HG03378 (cell line): ENCODE measurements at regions not wholly inside any gene's neighbourhood (a gene's known extent, or its start where the extent isn't known, plus 50 kb on each side); places are given as distances from the start of the nearest gene placed in this dataset.
"Not testable (repeated sequence)": the region's sequence is repeated elsewhere in the genome, so short reads cannot be mapped to it uniquely, and the experiment has no call there.

Source experiments
- ATAC-seq: cut with Tn5 transposase; IDR thresholded peaks from one replicate; pipeline ENCODE4 v1.9.1; 2021; ENCODE audit warnings: mild to moderate bottlenecking, moderate library complexity; ENCODE audit not compliant: unreplicated experiment

DNA sequence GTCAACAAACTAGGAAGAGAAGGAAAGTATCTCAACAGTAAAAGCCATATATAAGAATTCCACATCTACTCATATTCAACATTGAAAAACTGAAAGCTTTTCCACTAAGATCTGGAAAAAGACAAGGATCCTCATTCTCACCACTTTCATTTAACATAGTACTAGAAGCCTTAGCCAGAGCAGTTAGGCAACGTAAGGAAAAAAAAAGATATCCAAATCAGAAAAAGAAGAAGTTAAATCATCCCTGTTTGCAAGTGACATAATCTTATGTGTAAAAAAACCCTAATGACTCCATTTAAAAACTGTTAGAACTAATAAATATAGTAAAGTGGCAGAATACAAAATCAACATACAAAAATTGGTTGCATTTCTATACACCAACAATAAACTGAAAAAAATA lies 426.2 kb downstream of the BCAT1 start:
- no peak for ATAC-seq

DNA sequence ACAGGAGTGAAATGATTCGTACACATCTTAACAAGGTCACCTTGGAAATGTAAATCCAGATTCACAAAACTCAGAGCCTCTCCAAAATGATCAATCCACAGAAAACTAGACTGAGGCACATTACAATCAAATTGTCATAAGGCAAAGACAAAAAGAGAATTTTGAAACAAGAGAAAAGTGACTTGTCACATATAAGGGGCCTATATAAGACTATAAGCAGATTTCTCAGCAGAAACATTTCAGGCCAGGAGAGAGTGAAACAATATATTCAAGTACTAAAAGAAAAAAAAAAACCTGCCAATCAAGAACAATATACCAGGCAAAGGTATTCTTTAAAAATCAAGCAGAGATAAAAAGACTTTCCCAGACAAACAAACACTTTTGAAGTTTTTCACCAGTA lies 429.1 kb downstream of the BCAT1 start:
- ATAC-seq = no peak

DNA sequence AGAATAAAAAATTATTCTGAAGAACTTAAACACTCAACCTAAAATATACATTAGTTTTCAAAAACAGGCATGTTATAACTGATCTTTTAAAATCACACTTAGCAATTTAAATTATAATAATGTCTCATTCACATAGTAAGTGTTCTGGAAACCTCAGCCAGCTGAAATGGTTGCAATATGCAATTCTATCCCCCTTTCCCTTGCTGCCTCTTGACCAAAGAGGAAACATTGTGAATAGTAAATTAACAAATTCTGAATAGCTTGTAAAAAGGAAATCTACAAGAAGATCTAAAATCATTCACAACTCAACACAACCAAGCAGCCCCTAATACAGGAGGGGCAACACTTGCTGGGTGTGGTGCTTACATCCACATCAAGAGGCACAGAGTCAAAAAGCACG lies 431.9 kb downstream of the BCAT1 start:
- ATAC-seq = no peak

DNA sequence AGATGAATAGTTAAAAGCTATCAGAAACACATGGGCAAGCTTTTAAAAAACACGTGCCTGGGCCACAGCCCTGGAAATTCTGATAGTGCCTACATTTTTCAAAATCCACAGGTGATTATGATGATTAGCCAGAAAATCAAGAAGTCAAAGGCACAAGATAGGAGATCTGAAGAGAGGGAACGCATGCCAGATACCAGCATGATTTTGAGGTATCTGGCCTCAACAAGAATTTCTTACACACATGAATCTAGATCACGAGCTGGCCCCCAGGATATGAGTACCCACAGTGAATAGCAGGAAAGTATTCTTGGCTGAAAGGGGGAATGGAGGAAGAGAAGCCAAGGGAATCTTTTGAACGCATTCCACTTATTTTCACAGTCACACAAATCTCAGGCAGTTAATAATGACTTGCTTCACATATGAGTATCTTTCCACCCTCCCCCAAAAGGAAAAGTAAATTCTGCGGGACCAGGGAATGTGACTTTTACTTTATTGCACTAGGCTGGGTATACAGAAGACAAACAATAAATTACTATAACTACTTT lies 438.2 kb downstream of the BCAT1 start:
- no peak for ATAC-seq

DNA sequence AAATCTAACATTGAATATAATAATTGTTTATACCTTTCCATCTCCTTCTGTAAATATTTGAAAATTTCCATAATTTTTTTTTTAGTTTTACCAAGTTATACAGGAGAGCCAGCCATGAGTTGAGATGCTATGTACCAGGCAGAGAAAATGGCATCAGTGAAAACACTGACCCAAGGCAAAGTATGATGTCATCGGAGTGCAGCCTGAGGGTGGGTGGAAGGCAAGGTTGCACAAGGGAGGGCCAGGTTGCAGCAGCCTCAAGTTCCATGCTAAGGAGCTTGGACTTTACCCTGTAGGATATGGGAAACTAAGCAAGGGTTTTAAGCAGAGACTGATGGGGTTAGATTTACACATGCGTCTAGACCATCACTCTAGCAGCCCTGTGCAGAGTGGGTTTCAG lies 441.1 kb downstream of the BCAT1 start:
- ATAC-seq = no peak

DNA sequence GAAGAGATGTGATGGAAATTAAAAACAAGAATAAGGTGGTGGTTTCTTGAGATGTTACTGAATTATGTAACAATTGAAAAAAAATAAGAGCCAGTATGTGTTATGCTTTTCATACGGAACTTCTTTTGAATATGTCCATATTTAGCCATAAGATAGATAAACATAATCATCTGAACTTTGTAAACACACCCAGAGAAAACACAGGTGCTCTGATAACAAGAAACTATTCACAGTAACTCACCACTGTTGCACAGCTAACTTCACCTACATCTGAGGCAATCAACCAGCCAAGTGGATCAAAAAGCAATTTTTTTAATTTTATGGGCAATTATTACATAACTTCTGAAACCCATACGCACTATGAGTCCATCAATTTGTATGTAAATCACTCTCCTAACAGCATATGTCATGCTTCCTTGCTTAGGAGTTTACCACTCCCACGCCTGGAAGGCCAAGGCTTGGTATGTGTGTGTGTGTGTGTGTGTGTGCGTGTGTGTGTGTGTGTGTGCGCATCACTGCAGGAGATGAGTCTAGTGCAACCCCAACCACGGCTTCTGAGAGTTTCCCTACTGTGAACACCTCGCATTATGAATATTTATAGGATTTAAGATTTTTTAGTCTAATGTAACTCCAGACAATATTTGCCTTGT lies 443.4 kb downstream of the BCAT1 start:
- no peak for ATAC-seq

DNA sequence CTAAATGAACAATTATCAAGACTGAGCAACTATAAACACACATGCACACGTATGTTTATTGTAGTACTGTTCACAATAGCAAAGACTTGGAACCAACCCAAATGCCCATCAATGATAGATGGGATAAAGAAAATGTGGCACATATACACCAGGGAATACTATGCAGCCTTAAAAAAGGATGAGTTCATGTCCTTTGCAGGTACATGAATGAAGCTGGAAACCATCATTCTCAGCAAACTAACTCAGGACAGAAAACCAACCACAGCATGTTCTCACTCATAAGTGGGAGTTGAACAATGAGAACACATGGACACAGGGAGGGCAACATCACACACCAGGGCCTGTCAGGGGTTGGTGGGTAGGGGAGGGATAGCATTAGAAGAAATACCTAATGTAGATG lies 445.4 kb downstream of the BCAT1 start:
- ATAC-seq = not testable (repeated sequence)

DNA sequence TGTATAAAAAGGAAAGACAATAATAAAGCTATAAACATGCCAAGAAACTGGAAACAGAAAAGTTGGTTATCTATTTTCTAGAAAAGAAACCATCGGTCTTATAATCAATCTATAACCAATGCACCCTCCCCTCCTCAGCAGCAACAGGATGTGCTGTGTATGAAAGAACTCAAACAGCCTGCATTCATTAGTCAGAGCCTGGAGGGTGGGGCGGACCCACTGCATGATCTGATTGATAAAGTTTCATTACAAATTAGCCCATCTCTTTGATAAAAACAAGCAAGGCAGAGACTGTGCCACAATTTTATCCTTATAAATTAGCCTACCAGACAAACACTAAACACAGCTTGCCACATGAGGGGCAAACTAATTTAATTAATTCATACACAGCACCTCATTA lies 448.1 kb downstream of the BCAT1 start:
- ATAC-seq = no peak

DNA sequence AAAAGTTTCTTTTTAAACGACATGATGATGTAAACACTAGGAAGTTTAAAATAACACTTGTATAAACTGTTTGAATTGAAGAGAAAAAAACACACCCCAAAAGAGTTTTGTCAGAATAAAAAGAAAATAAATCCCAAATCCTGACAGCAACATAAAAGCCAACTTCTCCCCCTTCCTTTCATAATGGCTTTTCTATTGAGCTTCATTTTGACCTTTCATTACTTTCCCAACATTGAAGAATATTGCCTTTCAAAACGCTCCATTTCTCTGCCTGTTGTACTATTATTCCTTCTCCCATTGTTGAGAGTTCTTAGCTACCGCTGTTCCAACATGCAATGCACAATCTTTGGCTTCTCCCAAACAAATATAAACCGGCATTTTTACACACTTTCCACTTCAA lies 448.5 kb downstream of the BCAT1 start:
- no peak for ATAC-seq

DNA sequence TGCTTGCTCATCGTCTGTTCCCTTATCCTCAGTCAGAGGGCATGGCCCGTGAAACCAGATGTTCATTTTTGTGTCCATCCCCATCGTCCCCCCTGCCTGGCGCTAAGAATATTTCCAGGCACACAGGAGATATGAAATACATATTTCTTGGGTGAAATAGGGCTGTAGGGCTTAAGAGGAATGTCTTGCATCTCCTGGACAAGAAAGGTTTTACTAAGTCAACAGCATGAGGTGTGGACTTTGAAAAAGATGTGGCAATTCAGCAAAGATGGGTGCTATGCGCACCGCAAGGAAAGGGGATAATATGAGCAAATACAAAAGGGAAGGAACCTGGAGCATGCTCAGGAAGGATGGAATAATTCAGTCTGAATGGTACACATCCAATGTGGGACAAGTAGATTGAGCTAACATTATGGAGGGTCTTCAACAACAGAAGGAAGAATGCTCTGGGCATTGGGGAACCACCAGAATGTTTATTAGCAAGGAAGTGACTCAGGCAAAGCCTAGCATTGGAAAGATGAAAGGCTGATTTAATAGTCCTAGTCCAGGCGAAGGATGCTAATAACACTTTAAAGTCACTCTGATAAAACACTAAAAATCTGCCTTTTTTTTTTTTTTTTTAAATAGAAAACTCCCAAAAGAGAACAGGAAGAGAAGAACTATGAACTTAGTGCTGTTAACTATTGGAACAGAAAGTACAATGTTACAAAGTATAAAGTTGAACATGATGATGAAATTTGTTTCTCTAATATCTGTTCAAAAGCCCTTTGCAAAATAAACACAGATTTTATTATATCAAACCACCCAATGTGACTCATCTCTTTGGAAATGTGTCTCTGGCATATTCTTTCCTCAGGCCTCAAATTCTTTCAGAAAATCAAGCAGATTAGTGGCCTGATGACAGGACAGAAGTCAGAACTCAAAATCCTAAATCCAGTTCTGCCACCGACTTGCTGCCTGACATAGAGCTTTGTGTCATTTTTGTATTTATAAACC lies 449.5 kb downstream of the BCAT1 start:
- no peak for ATAC-seq

DNA sequence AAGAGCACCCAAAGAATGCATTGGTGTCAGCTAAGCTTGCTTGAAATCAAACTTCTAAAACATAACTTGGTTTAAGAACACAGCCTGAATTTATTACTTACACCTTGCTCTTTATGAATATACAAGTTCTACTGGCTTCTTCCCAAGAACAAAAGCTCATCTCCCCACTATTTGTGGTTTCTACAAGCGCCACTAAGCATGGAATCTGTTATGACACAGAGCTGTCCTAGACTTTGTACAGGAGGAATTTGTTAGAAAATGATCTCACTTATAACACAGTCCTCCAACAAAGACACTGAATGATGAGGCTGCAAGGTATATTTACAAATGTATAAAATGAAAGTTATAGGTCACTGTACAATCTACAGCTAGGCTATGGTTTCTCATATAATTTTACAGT lies 452.1 kb downstream of the BCAT1 start:
- ATAC-seq = no peak

DNA sequence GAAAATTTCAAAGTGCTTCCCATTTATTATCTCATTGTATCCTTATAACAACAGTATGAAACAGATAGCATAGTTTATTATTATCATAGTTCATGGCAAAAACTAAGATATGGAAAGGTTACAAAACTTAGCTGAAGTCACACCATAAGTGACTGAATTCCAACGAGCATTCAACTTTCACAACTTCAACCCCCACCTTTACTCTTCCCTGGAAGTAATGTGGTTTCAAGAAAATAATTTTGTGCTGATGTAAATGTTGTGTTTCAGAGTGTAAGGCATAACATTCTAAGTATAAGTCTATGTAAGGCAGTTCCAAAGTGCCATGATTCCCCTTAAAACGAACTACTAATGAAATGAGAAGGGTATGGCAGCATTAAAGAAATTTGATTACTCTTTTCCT lies 454.5 kb downstream of the BCAT1 start:
- no peak for ATAC-seq

DNA sequence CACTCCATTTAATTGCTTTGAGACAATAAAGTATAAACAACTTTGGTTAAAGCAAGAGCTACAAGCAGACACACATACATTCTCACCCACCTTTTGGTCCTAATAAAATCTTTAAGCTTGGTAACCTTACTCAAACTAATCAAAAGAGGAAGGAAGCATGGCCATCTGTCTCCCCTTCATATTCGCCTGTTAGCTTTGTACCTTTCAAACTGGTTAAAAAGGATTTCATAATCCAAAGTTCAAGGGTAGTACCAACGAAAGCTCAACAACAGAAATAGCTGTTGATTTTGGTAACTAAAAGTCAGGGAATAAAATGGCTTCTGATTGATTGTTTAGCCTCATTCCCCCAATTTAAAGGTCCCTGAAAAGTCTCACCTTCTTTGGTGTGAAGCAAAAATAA lies 456.9 kb downstream of the BCAT1 start:
- ATAC-seq = no peak

DNA sequence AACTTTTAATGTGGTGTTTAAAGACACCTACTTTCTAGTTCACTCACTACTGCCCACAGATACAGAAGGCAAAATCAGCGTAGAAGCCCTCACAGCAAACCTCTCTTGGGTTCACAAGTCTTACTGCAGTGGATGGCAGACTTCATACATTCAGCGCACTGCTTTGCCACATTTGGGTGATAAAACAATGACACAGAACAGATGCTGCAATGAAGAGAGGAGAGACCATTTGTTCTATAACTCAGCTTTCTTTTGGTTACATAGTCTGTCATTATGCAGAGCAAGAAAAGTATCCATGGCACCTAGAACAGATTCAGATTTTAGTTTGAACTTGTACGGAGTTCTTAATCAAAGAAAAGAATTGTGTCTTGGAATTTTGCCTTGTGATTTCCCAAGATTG lies 459.0 kb downstream of the BCAT1 start:
- ATAC-seq = no peak

DNA sequence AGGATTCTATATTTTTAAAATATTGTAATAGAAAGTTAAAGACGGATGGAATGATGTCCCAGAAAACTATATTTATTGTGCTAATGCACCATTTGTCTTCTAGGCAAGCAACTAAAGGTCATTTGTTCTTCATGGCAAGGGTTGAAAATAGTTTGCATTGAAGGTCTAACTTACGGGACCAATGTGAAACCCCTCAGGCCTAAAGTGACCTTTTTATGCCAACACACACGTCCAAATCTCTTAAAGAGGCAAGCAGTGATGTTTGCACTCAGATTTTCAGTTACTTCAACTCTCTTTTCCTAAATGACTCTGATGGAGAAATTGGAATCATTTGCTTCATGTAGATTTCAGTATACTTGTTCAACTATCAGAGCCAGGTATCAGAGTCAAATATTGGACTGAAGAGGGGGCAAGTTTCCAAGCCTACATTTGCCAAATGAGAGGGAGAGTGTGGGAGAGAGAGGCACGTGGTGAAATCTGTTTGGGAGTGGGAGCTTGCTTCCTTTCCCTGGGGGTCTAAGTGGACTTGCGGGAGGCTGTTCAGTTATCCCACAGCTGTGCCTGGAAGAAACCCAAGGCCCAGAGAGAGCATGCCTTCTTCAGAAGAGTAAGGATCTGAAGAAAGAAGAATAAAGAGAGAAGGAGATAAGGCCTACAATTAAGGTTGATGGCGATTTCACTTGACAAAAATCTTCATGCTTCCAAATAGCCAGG lies 459.8 kb downstream of the BCAT1 start:
- no peak for ATAC-seq

DNA sequence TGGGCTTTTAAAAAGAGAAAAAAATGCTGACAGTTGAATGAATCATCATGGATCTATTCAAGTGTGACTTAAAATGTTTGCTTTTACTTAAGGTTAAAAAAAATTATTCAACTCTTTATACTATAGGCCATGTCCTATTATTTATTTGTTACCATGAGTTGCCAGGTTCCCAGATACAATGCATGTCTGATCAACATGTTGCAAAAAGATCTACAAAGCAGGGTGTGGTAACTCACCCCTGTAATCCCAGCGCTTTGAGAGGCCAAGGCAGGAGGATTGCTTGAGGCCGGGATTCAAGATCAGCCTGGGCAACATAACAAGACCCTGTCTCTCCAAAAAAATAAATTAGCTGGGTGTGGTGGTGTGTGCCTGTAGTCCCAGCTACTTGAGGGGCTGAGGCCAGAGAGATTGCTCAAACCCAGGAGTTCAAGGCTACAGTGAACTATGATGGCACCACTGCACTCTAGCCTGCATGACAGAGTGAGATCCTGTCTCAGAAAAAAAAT lies 460.8 kb downstream of the BCAT1 start:
- no peak for ATAC-seq

DNA sequence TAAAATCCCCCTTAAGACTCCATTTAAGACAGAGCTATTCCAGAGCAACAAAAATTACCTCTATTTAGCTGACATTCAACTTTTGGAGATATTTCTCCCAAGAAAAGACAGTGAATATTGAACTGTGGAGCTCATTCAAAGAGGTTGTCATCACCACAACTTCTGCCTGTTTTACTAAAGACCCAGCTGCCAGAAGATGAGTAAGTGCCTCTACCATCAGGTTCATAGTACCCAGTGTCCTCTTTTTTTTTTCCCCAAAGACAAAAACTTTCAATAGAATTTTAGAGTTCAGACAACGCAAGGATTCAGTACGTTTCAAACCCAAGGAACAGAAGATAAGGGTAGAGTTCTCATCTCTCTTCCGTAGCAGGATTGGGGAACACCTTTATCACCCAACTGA lies 461.3 kb downstream of the BCAT1 start:
- no peak for ATAC-seq

DNA sequence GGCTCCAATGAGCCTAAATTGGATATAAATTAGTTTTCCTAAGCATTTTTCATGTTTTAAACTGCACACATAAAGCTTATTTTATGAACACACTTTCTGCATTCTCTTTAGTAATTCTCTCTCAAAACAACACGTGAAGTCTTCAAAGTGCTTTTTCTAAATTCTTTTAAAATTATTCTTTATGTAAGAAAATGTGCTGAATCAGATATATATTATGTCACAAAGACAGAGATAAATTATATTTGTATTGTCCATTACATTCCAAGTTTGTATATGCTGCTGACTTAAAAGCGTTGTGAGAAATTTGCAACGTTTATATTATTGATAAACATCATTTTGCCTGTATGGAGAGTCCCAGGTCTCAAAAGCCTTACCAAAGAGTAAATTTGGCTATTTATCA lies 465.2 kb downstream of the BCAT1 start:
- no peak for ATAC-seq

DNA sequence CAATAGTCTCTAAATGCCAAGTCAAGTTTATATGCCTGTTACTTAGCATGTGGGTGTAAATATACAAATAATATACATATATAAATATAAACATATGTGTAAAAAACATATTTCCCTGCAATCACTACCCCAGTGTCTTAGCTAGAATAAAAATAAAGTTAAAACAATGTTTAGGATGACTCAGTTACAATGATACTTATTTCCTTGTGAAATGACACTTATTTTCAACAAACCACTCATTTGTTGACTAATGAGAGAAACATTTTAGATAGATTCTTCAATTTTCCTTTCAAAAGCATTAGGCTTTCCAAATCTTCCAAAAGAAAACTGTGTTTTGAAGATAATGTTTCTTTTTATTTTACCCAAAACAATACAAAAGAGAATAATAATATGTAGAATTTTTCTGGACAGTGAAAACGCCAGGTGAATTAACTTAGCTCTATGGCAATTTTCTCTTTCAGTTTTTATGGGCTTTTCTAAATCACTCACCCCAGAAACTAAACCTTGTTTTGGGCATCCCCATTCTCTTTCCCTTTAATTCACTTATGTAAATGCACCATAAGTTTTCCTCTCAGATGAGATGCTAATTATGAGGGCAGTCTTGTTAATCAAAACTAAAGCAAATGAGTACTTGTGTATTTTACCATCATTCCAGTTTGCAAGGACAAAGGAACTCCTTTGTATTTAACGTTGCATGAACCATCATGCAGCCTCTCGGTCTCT lies 465.9 kb downstream of the BCAT1 start:
- ATAC-seq = no peak

DNA sequence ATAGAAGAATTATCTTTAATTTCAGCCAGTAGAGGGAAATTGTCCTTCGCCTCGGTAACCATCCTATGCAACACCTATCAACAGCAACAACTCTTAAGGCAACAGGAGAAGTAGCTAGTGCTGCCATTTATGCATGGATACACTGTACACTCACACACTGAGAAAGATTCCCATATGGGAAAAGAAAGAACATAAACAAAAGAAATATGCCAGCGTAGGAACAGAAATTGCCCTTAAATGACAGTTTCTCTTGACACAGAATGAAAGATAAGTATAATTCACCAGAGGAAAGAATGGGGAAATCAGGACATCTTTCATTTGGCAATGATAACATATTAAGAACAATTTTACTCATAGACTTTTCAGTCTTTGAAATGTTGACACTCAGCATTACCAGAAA lies 466.9 kb downstream of the BCAT1 start:
- no peak for ATAC-seq
